Body of pancreas (tissue), 4 donors: ENCODE measurements at regions not wholly inside any gene's neighbourhood (a gene's known extent, or its start where the extent isn't known, plus 50 kb on each side); places are given as distances from the start of the nearest gene placed in this dataset.

ENCODE experiments used
- CTCF ChIP-seq, 7 experiments: fragments of 450-650 bp in 4 of 7; fragments of 200-600 bp in 3 of 7; sonication (generic) in 3 of 7; IDR thresholded peaks; one replicate each; pipeline ENCODE4 v1.5.1; 2016 to 2019; ENCODE audit warnings: antibody characterized with exemption in 7 of 7
- POLR2A ChIP-seq, 3 donors: fragments of 450-650 bp; IDR thresholded peaks; one replicate each; pipeline ENCODE4 v1.6.1; 2016; ENCODE audit warnings: antibody characterized with exemption in 3 of 3, mild to moderate bottlenecking in 2 of 3

- TF ChIP-seq CTCF (IDR thresholded peaks at IDR 0.05) (no peak), POLR2A (IDR thresholded peaks at IDR 0.05) (no peak)
These were observed 800.0 kb downstream of the TRHDE start for GRCh38 chr12:73072214-73072613.
